ENCODE measurements at regions not wholly inside any gene's neighbourhood (a gene's known extent, or its start where the extent isn't known, plus 50 kb on each side); places are given as distances from the start of the nearest gene placed in this dataset.
A peak's percentile ranks its signal among the peaks of the same experiment; 100 is the strongest.

GRCh38 chr14:71365361-71365760 lies 458.1 kb downstream of the PCNX1 start:
- ATAC-seq (no peak), DNase-seq (ENCODE audit: low spot score) (no peak)
- H3K36me3 Mint-ChIP-seq = 0 out of 2 replicates have a peak, but pooled peaks cover 4% of the 10 kb centered on the region
- no peaks in the 10 kb centered on the region for H3K9me3 Mint-ChIP-seq
- peak overlapping the region; percentile 54; the same call in 1 of the 2 replicates for H3K27ac Mint-ChIP-seq
- ChIA-PET POLR2A (interaction anchor here (0.7 kb wide), 1 partner anchor 12 kb away, joined by 3 read pairs; no protein-coding TSS in a partner anchor), CTCF (interaction anchor here (1.5 kb wide), 1 partner anchor 187 kb away, joined by 4 read pairs; no protein-coding TSS in a partner anchor)
- no peak overlapping the region for H3K4me3 Mint-ChIP-seq
- TF ChIP-seq RORB (CRISPR knock-in tag; IDR thresholded peaks at IDR 0.05) (no peak), HMGXB4 (CRISPR knock-in tag; IDR thresholded peaks at IDR 0.05) (no peak), HMGA2 (CRISPR knock-in tag; IDR thresholded peaks at IDR 0.05) (no peak), GTF2I (CRISPR knock-in tag; conservative IDR thresholded peaks at IDR 0.05) (no peak), FOXP1 (CRISPR knock-in tag; IDR thresholded peaks at IDR 0.05; ENCODE audit: borderline replicate concordance) (no peak)
- TF ChIP-seq, protein P1, sequence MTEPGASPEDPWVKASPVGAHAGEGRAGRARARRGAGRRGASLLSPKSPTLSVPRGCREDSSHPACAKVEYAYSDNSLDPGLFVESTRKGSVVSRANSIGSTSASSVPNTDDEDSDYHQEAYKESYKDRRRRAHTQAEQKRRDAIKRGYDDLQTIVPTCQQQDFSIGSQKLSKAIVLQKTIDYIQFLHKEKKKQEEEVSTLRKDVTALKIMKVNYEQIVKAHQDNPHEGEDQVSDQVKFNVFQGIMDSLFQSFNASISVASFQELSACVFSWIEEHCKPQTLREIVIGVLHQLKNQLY (CRISPR knock-in tag; IDR thresholded peaks at IDR 0.05) = no peak
- peaks cover 23% of the 10 kb centered on the region for H3K4me1 Mint-ChIP-seq
- H3K27me3 Mint-ChIP-seq (ENCODE audit: low read depth) = no peaks in the 10 kb centered on the region; the same call in 1 of the 2 replicates

- Mint-ChIP-seq H3K4me1 (peaks cover 17% of the 10 kb centered on the region), H3K9me3 (no peaks in the 10 kb centered on the region), H3K4me3 (no peak overlapping the region), H3K27ac (no peak overlapping the region), H3K27me3 (ENCODE audit: low read depth) (no peaks in the 10 kb centered on the region; the same call in 1 of the 2 replicates), H3K36me3 (0 out of 2 replicates have a peak, but pooled peaks cover 4% of the 10 kb centered on the region)
- no peak for DNase-seq (ENCODE audit: low spot score)
- POLR2A ChIA-PET = no interaction called here
- CTCF ChIA-PET = interaction anchor here (0.8 to 1.5 kb wide), 2 partner anchors 136 to 395 kb away, joined by 3 to 4 read pairs; no protein-coding TSS in a partner anchor
- no peak for ATAC-seq
- TF ChIP-seq, protein P2, sequence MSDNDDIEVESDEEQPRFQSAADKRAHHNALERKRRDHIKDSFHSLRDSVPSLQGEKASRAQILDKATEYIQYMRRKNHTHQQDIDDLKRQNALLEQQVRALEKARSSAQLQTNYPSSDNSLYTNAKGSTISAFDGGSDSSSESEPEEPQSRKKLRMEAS (CRISPR knock-in tag; IDR thresholded peaks at IDR 0.05) = no peak
- TF ChIP-seq OVOL2 (CRISPR knock-in tag; IDR thresholded peaks at IDR 0.05; ENCODE audit: borderline replicate concordance) = no peak
- TF ChIP-seq, protein P1 (CRISPR knock-in tag; IDR thresholded peaks at IDR 0.05) = no peak
- no peak for TF ChIP-seq SP1 (CRISPR knock-in tag; conservative IDR thresholded peaks at IDR 0.05)
- no peak for TF ChIP-seq HMGA2 (CRISPR knock-in tag; IDR thresholded peaks at IDR 0.05)
- no peak for TF ChIP-seq NR1H2 (CRISPR knock-in tag; IDR thresholded peaks at IDR 0.05)
- no peak for TF ChIP-seq KAT7 (CRISPR knock-in tag; IDR thresholded peaks at IDR 0.05; ENCODE audit: borderline replicate concordance)
- TF ChIP-seq GABPB1 (CRISPR knock-in tag; IDR thresholded peaks at IDR 0.05) = no peak
- TF ChIP-seq ZNF317 (CRISPR knock-in tag; IDR thresholded peaks at IDR 0.05; ENCODE audit: borderline replicate concordance, low read depth) = no peak
- no peak for TF ChIP-seq ZNF281 (CRISPR knock-in tag; IDR thresholded peaks at IDR 0.05)
- TF ChIP-seq, protein P3, sequence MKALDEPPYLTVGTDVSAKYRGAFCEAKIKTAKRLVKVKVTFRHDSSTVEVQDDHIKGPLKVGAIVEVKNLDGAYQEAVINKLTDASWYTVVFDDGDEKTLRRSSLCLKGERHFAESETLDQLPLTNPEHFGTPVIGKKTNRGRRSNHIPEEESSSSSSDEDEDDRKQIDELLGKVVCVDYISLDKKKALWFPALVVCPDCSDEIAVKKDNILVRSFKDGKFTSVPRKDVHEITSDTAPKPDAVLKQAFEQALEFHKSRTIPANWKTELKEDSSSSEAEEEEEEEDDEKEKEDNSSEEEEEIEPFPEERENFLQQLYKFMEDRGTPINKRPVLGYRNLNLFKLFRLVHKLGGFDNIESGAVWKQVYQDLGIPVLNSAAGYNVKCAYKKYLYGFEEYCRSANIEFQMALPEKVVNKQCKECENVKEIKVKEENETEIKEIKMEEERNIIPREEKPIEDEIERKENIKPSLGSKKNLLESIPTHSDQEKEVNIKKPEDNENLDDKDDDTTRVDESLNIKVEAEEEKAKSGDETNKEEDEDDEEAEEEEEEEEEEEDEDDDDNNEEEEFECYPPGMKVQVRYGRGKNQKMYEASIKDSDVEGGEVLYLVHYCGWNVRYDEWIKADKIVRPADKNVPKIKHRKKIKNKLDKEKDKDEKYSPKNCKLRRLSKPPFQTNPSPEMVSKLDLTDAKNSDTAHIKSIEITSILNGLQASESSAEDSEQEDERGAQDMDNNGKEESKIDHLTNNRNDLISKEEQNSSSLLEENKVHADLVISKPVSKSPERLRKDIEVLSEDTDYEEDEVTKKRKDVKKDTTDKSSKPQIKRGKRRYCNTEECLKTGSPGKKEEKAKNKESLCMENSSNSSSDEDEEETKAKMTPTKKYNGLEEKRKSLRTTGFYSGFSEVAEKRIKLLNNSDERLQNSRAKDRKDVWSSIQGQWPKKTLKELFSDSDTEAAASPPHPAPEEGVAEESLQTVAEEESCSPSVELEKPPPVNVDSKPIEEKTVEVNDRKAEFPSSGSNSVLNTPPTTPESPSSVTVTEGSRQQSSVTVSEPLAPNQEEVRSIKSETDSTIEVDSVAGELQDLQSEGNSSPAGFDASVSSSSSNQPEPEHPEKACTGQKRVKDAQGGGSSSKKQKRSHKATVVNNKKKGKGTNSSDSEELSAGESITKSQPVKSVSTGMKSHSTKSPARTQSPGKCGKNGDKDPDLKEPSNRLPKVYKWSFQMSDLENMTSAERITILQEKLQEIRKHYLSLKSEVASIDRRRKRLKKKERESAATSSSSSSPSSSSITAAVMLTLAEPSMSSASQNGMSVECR (CRISPR knock-in tag; IDR thresholded peaks at IDR 0.05; ENCODE audit: borderline replicate concordance) = no peak
- TF ChIP-seq, protein P4, sequence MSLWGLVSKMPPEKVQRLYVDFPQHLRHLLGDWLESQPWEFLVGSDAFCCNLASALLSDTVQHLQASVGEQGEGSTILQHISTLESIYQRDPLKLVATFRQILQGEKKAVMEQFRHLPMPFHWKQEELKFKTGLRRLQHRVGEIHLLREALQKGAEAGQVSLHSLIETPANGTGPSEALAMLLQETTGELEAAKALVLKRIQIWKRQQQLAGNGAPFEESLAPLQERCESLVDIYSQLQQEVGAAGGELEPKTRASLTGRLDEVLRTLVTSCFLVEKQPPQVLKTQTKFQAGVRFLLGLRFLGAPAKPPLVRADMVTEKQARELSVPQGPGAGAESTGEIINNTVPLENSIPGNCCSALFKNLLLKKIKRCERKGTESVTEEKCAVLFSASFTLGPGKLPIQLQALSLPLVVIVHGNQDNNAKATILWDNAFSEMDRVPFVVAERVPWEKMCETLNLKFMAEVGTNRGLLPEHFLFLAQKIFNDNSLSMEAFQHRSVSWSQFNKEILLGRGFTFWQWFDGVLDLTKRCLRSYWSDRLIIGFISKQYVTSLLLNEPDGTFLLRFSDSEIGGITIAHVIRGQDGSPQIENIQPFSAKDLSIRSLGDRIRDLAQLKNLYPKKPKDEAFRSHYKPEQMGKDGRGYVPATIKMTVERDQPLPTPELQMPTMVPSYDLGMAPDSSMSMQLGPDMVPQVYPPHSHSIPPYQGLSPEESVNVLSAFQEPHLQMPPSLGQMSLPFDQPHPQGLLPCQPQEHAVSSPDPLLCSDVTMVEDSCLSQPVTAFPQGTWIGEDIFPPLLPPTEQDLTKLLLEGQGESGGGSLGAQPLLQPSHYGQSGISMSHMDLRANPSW (CRISPR knock-in tag; conservative IDR thresholded peaks at IDR 0.05; ENCODE audit: low read depth) = no peak
- TF ChIP-seq NFE2L1 (CRISPR knock-in tag; IDR thresholded peaks at IDR 0.05) = no peak
- no peak for TF ChIP-seq RELA (CRISPR knock-in tag; IDR thresholded peaks at IDR 0.05; ENCODE audit: borderline replicate concordance)
- TF ChIP-seq HMGXB4 (CRISPR knock-in tag; IDR thresholded peaks at IDR 0.05) = no peak
- TF ChIP-seq ELF4 (CRISPR knock-in tag; IDR thresholded peaks at IDR 0.05; ENCODE audit: low read depth) = no peak
Measured at GRCh38 chr14:71366861-71367260, 459.6 kb downstream of the PCNX1 start.

Data from WTC11 (cell line).